SKM-1 (cell line): ENCODE measurements at regions not wholly inside any gene's neighbourhood (a gene's known extent, or its start where the extent isn't known, plus 50 kb on each side); places are given as distances from the start of the nearest gene placed in this dataset.
A peak's percentile ranks its signal among the peaks of the same experiment; 100 is the strongest.

ENCODE experiments used
- DNase-seq: peaks from one replicate; lab custom pipeline; 2025; ENCODE audit not compliant: unreplicated experiment; lab: John Stamatoyannopoulos, UW

GRCh38 chr3:161156936-161157335, 51.8 kb upstream of the B3GALNT1 start:
- DNase-seq, result no peak

GRCh38 chr3:161161603-161162002, 56.5 kb upstream of the B3GALNT1 start:
- DNase-seq, result no peak

GRCh38 chr3:161163297-161163696, 57.8 kb upstream of the NMD3 start:
- DNase-seq, result peak; percentile 2

- no peak for DNase-seq
Observed at GRCh38 chr3:161166051-161166450, 55.1 kb upstream of the NMD3 start.

GRCh38 chr3:161171113-161171512, 50.0 kb upstream of the NMD3 start:
- no peak for DNase-seq
